ENCODE measurements at regions not wholly inside any gene's neighbourhood (a gene's known extent, or its start where the extent isn't known, plus 50 kb on each side); places are given as distances from the start of the nearest gene placed in this dataset.

- TF ChIP-seq CTCF (IDR thresholded peaks at IDR 0.05): no peak
- no peak for TF ChIP-seq POLR2A (IDR thresholded peaks at IDR 0.05)
- TF ChIP-seq EP300 (IDR thresholded peaks at IDR 0.05): no peak
- TF ChIP-seq POLR2AphosphoS5 (IDR thresholded peaks at IDR 0.05): no peak
These were observed 954.1 kb downstream of the SOCS6 start for GRCh38 chr18:71242981-71243380.

Data from suprapubic skin (tissue), 4 donors.